Activated CD8-positive, alpha-beta T cell treated with anti-CD3 and anti-CD28 coated beads for 36 hours (primary cell): ENCODE measurements at regions not wholly inside any gene's neighbourhood (a gene's known extent, or its start where the extent isn't known, plus 50 kb on each side); places are given as distances from the start of the nearest gene placed in this dataset.

ENCODE experiments used
- ATAC-seq: fragments of 200-7000 bp; cut with Tn5 transposase; one replicate; pipeline ENCODE4 v1.10.0; 2021; ENCODE audit warnings: mild to moderate bottlenecking, moderate library complexity
- CTCF ChIA-PET: fragments of 350-600 bp; sonication (Branson Sonifier 250); formaldehyde crosslinking; loops from one replicate; lab custom pipeline; 2021; ENCODE audit warnings: antibody characterized with exemption; lab: Charles Lee
- POLR2A ChIA-PET: fragments of 350-600 bp; sonication (Branson Sonifier 250); formaldehyde crosslinking; loops from one replicate; lab custom pipeline; 2021; ENCODE audit warnings: antibody characterized with exemption; lab: Charles Lee
- DNase-seq: peaks from one replicate; pipeline ENCODE4 v3.0.0-alpha.2; 2020
- H3K27ac Mint-ChIP-seq: one replicate; pipeline ENCODE4 v1.8.0; 2021; ENCODE audit warnings: mild to moderate bottlenecking, mixed read lengths
- H3K27me3 Mint-ChIP-seq: one replicate; pipeline ENCODE4 v1.8.0; 2021; ENCODE audit warnings: mixed read lengths
- H3K36me3 Mint-ChIP-seq: one replicate; pipeline ENCODE4 v1.8.0; 2021; ENCODE audit warnings: low read depth, mixed read lengths
- H3K4me1 Mint-ChIP-seq: one replicate; pipeline ENCODE4 v1.8.0; 2021; ENCODE audit warnings: low read depth, mixed read lengths
- H3K4me3 Mint-ChIP-seq: one replicate; pipeline ENCODE4 v1.8.0; 2021; ENCODE audit warnings: mild to moderate bottlenecking, moderate library complexity, mixed read lengths
- H3K9me3 Mint-ChIP-seq: one replicate; pipeline ENCODE4 v1.8.0; 2021; ENCODE audit warnings: mixed read lengths
- intact Hi-C: fragments of 100-400 bp; cut with micrococcal nuclease; formaldehyde crosslinking; loops from one replicate; pipeline ENCODE4 v1.10.0; 2022
- TF ChIP-seq, protein P1 (sequence below): fragments of 200-600 bp; IDR thresholded peaks from one replicate; pipeline ENCODE4 v1.8.0; 2022; ENCODE audit warnings: antibody characterized with exemption, mild to moderate bottlenecking

DNA sequence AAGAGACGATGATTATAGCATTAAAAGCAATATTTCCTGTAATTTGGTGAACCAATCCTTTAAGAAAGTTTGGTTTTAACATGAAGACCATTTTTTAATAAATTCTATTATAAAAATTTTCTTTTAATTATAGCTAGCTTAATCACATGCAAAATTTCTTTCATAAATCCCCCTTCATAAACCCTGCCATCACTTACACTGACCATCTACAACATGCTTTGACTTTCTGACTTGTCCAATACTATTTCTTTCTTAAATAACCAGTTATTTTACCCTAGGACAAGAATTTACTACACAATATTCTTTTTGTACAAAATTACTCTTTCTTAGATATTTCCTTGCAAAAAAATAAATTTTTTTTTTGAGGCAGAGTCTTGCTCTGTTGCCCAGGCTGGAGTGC is 1334.8 kb downstream of the CDH11 start:
- H3K36me3 Mint-ChIP-seq, result no peaks in the 10 kb centered on the region
- CTCF ChIA-PET, result no interaction called here
- intact Hi-C loops, result no loop called here
- H3K4me1 Mint-ChIP-seq, result no peaks in the 10 kb centered on the region
- POLR2A ChIA-PET, result no interaction called here
- no peak for ATAC-seq
- no peaks in the 10 kb centered on the region for H3K27me3 Mint-ChIP-seq
- DNase-seq, result no peak
- peaks cover 27% of the 10 kb centered on the region for H3K9me3 Mint-ChIP-seq
- H3K27ac Mint-ChIP-seq, result no peak overlapping the region
- TF ChIP-seq, protein P1, sequence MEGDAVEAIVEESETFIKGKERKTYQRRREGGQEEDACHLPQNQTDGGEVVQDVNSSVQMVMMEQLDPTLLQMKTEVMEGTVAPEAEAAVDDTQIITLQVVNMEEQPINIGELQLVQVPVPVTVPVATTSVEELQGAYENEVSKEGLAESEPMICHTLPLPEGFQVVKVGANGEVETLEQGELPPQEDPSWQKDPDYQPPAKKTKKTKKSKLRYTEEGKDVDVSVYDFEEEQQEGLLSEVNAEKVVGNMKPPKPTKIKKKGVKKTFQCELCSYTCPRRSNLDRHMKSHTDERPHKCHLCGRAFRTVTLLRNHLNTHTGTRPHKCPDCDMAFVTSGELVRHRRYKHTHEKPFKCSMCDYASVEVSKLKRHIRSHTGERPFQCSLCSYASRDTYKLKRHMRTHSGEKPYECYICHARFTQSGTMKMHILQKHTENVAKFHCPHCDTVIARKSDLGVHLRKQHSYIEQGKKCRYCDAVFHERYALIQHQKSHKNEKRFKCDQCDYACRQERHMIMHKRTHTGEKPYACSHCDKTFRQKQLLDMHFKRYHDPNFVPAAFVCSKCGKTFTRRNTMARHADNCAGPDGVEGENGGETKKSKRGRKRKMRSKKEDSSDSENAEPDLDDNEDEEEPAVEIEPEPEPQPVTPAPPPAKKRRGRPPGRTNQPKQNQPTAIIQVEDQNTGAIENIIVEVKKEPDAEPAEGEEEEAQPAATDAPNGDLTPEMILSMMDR, result no peak
- H3K4me3 Mint-ChIP-seq, result no peak overlapping the region

DNA sequence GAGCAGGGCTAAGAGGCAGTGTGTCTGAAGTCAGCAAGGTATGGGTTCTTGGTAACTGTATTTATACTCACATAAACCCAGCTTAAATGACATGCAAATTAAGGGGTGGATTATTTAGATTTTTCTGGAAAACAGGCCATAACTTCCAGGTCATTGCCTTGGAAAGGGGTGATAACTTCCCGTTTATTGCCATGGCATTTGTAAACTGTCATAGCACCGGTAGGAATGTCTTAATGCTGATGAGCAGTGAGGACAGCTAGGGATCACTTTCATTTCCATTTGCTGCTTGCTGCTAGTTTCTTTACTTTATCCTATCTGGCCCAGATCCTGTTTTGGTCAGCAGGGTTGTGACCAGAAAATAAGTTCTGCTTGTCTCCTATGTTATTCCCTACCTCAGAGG is 1336.7 kb downstream of the CDH11 start:
- Mint-ChIP-seq H3K9me3 (peaks cover 26% of the 10 kb centered on the region), H3K4me3 (no peak overlapping the region), H3K27ac (no peak overlapping the region), H3K27me3 (no peaks in the 10 kb centered on the region), H3K4me1 (no peaks in the 10 kb centered on the region), H3K36me3 (no peaks in the 10 kb centered on the region)
- ATAC-seq (no peak), DNase-seq (no peak)
- CTCF ChIA-PET, result no interaction called here
- intact Hi-C loops, result no loop called here
- TF ChIP-seq, protein P1, result no peak
- POLR2A ChIA-PET, result no interaction called here

DNA sequence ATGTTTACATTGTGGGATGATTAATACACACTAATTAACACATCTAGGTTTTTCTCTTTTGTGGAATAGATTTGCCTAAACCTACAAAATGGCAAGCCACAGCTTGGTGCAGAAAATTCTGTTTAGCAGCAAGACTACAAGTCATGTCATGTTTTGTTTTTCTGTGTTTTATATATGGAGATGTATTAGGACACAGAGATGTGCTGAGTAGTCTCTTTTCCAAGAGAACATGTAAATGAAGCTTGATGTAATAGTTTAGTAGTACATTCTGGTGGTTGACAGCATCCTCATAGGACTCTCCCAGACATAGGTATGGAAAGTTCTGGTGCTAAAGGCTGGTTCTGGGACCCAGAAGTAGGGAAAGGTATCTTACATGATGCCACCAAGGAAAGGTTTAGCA is 1345.4 kb downstream of the CDH11 start:
- H3K36me3 Mint-ChIP-seq, result no peaks in the 10 kb centered on the region
- no peaks in the 10 kb centered on the region for H3K27me3 Mint-ChIP-seq
- peaks cover 18% of the 10 kb centered on the region for H3K9me3 Mint-ChIP-seq
- intact Hi-C loops, result no loop called here
- H3K27ac Mint-ChIP-seq, result no peak overlapping the region
- ChIA-PET CTCF (no interaction called here), POLR2A (no interaction called here)
- TF ChIP-seq, protein P1, result no peak
- DNase-seq (no peak), ATAC-seq (no peak)
- H3K4me3 Mint-ChIP-seq, result no peak overlapping the region
- no peaks in the 10 kb centered on the region for H3K4me1 Mint-ChIP-seq

DNA sequence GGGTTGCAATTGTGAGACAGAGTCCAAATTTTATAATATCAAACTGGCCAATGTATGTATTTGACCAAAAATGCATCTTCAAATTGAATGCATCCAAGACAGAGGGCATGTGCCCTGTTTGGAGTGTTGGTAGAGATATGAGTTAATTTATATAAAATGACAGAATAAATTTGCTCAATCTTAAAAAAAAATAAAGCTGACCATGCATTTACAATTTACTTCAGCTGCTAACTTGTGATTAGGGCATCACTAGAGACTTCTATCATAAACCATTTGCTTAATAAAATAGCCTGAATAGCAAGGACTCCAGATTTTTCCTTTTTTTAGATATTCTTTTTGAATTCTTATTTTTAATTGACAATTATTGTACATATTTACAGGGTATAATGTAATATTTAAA is 1345.8 kb downstream of the CDH11 start:
- ChIA-PET CTCF (no interaction called here), POLR2A (no interaction called here)
- H3K4me1 Mint-ChIP-seq, result no peaks in the 10 kb centered on the region
- no peaks in the 10 kb centered on the region for H3K36me3 Mint-ChIP-seq
- peaks cover 18% of the 10 kb centered on the region for H3K9me3 Mint-ChIP-seq
- H3K27me3 Mint-ChIP-seq, result no peaks in the 10 kb centered on the region
- DNase-seq (no peak), ATAC-seq (no peak)
- no peak overlapping the region for H3K4me3 Mint-ChIP-seq
- TF ChIP-seq, protein P1, result no peak
- H3K27ac Mint-ChIP-seq, result no peak overlapping the region
- intact Hi-C loops, result no loop called here

DNA sequence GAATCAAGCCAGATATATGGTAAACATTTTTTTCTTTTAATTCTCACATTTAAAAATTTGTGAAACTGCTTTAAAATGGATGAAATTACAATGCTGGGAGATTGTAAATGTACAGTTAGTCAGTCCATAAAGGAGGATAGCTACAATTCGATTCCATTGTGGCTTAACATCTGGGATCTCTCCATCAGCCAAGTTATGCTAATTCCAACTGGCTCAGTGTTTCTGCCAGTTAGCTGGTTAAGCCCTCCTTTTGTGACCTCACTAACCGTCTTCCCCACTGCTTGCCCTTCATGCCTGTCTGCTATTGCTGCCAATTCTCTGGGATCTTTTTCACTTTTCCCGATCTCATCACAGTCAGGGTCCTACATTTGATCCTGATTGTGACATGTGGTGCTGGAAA is 1347.6 kb downstream of the CDH11 start:
- Mint-ChIP-seq H3K4me3 (no peak overlapping the region), H3K36me3 (no peaks in the 10 kb centered on the region), H3K27ac (no peak overlapping the region), H3K4me1 (no peaks in the 10 kb centered on the region), H3K27me3 (no peaks in the 10 kb centered on the region), H3K9me3 (peaks cover 24% of the 10 kb centered on the region)
- ChIA-PET CTCF (no interaction called here), POLR2A (no interaction called here)
- DNase-seq, result no peak
- intact Hi-C loops, result no loop called here
- ATAC-seq, result no peak
- TF ChIP-seq, protein P1, result no peak
